HG02759 (cell line): ENCODE measurements at regions not wholly inside any gene's neighbourhood (a gene's known extent, or its start where the extent isn't known, plus 50 kb on each side); places are given as distances from the start of the nearest gene placed in this dataset.
"Not testable (repeated sequence)": the region's sequence is repeated elsewhere in the genome, so short reads cannot be mapped to it uniquely, and the experiment has no call there.

Source experiments
- ATAC-seq: cut with Tn5 transposase; IDR thresholded peaks from one replicate; pipeline ENCODE4 v1.9.1; 2021; ENCODE audit warnings: mild to moderate bottlenecking, moderate library complexity; ENCODE audit not compliant: unreplicated experiment

DNA sequence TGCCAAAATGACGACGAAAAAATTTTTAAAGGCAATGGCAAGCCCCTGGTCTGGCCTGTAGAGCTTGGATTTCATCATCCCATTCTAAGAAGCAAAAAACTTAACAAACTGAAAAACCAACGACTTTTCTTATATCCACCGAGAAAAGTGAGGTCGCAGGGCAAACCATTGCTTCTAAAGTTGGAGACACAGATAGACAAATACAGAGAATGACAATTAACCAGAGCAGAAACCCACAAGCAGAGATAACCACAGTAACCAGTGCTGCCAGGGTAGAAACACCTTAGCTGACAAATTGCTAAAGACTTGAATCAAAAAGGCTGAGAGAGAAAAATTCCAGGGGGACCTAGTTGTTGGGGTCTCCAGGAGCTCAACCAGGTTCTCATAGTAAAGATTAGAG is 386.5 kb upstream of the SGO1 start:
- ATAC-seq = no peak

DNA sequence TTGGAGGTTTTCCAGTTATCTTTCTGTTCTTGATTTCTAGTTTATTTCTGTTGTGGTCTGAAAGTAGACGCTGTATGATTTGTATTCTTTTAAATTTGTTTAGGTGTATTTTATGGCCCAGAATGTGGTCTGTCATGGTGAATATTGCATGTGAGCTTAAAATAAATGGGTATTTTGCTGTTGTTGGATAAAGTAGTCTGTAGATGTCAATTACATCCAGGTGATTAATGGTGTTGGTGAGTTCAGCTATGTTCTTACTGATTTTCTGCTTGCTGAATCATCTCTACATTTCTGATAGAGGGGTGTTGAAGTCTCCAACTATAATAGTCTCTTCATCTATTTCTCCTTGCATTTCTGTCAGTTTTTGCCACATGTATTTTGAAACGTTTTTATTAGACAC is 383.3 kb upstream of the SGO1 start:
- no peak for ATAC-seq

DNA sequence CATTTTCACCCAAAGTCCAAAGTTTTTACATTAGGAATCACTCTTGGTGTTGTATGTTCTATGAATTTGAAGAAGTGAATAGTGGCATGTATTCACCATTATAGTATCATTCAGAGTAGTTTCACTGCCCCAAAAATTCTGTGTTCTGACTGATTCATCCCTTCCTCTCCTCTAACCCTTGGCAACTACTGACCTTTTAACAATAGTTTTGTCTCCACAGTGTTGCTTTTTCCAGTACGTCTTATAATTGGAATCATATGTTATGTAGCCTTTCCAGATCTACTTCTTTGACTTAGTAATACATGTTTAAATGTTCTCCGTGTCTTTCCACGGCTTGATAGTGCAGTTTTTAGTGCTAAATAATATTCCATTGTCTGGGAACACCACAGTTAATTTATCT is 379.0 kb upstream of the SGO1 start:
- ATAC-seq = no peak

DNA sequence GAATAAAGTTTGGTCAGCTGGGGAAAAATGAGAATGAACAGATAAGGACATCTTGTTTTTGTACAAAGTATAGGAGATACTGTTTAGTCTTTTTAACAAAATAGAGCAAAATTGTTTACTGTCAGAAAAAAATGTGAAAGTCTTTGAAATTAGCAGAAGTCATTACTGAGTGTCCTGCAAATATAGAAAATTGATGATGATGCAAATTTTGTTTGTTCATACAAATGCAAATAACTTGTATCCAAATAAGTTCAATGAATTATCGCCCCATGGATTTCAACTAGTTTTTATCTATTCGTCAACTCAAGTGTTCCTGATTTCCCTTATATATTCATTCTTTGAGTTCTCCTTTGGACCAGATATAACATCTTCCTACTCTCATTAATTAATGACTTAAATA is 378.0 kb upstream of the SGO1 start:
- no peak for ATAC-seq

DNA sequence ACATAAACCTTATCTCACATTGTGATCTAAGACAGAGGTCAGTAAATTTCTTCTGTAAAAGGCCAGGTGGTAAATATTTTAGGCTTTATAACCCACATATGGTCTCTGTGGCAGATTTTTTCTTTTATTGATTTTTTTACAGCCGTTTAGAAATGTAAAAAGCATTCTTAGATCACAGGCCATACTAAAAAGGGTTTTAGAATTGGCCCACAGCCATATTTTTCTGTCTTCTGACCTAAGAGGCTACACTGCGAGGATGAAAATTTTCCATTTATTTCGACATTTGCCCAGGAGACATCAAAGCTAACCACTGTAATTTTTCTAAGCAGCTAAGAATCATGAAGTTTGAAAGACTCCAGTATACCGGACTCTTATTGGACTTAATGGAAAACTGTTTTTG is 377.2 kb upstream of the SGO1 start:
- ATAC-seq = no peak

DNA sequence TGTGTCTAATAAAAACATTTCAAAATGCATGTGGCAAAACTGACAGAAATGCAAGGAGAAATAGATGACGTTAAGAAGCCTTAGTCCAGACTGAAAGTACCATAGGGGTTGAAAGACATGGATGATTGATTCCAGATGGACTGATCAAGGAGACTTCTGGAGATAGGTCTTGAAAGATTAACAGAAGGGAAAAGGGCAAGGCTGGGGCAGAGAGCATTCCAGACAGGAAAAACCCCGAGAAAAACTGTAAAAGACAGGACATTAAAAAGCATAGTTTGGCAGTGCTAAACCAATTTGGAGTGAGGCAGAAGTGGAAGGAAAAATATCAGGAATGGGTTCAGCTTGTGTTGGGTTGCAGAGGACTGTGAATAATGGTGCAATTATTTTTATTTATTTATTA is 375.2 kb upstream of the SGO1 start:
- no peak for ATAC-seq

DNA sequence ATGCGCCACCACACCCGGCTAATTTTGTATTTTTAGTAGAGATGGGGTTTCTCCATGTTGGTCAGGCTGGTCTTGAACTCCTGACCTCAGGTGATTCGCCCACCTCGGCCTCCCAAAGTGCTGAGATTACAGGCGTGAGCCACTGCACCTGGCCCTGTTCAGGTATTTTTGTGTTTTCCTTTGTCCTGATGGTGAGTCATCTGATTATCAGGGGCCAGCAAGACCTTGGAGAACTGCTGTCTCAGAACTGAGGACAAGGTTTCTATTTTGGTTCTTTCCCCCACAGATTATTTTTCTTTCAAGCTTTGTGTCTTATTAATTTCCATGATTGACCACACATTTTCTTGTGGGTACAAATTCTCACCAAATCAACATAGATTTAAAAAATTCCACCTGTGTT is 374.4 kb upstream of the SGO1 start:
- ATAC-seq = not testable (repeated sequence)

DNA sequence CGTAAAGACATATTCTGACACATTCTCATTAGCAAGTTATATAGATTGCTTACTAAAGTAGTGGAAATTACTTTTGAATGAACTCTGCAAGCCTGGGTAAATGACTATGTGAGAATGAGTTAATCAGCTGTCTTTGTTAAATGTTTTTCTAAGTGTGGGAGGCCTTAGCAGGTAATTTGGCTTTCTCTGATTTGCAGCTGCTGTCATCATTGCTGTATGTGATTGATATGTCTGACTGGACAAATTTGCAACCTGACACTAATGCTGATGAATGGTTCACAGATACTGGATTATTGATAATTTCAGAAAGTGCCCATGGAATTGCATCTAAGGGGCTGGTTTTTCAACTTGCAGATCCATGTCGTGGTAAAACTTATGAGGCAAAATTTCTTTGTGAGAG is 372.2 kb upstream of the SGO1 start:
- no peak for ATAC-seq

DNA sequence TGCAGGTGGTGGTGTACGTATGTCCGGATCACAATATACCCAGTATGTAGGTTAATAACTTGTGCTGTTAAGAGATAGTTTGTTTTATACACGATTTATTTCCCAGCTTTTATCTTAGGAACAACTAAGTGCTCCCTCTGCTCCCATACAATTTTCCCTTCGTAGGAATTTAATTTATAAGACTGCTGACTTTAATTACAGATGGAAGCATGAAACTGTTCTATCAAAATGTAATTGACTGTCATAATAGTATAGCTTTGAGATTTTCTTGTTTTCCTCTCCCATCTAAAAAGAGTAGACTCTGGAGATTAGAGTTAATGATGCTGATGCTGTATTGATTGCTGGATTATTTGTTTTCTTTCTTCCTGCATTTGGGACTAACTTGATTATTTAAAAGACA is 370.7 kb upstream of the SGO1 start:
- no peak for ATAC-seq

DNA sequence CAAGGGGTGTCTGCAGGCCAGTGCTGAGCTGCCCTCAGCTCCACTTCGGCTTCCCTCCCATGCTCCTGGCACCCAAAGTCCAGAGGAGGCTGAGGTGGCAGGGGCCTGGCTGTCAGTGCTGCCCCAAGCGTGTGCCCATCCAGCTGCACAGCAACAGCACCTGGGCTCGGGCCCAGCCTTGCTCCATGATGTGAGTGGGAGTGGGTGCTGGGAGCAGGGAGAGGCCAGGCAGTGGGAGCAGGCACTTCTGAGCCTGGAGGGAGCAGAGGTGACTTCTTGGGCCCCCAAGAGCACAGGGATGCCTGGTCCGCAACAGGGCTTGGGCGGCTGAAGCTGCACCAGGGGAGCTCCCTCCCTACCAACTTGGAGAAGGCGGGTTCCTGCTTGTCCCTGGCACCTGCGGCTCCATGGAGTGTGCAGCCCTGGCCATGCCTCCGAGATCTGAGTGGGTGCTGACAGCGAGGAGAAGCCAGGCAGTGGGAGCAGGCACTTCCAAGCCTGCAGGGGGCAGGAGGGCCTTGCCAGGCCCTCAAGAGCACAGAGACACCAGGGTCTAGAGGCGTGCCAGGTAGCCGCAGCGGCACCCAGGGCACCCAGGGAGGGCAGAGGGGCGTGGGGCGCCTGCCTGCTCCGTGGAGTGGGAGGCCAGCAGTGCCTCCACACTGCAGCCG is 366.7 kb upstream of the SGO1 start:
- no peak for ATAC-seq

DNA sequence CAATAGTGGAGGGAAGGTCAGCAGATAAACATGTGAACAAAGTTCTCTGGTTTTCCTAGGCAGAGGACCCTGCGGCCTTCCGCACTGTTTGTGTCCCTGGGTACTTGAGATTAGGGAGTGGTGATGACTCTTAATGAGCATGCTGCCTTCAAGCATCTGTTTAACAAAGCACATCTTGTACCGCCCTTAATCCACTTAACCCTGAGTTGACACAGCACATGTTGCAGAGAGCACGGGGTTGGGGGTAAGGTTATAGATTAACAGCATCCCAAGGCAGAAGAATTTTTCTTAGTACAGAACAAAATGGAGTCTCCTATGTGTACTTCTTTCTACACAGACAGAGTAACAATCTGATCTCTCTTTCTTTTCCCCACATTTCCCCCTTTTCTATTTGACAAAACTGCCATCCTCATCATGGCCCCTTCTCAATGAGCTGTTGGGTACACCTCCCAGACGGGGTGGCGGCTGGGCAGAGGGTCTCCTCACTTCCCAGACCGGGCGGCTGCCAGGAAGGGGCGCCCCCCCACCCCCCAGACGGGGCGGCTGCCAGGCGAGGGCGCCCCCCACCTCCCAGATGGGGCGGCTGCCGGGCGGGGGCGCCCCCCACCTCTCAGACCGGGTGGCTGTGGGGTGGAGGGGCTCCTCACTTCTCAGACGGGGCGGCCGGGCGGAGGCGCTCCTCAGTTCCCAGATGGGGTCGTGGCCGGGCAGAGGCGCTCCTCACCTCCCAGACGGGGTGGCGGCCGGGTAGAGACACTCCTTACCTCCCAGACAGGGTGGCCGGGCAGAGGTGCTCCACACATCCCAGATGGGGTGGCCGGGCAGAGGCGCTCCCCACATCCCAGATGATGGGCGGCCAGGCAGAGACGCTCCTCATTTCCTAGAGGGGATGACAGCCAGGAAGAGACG is 361.6 kb upstream of the SGO1 start:
- ATAC-seq = not testable (repeated sequence)

DNA sequence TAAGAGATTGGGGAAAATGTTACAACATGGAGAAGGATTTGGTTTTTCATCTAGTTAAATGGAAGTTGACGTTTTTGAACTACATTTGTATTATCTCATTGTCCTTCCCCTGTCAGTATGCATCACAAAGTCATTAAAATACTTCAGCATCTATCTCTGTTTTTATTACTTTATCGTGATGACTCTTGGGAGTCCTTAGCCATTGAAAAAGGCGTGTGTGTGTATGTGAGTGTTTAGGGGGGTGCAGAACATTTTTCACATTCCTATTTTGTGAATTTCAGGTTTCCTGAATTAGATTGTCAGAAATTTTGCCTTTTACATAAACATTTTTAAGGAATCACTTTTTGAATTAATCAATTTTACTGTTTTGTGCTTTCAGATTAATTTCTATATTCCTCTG is 360.6 kb upstream of the SGO1 start:
- ATAC-seq = no peak

DNA sequence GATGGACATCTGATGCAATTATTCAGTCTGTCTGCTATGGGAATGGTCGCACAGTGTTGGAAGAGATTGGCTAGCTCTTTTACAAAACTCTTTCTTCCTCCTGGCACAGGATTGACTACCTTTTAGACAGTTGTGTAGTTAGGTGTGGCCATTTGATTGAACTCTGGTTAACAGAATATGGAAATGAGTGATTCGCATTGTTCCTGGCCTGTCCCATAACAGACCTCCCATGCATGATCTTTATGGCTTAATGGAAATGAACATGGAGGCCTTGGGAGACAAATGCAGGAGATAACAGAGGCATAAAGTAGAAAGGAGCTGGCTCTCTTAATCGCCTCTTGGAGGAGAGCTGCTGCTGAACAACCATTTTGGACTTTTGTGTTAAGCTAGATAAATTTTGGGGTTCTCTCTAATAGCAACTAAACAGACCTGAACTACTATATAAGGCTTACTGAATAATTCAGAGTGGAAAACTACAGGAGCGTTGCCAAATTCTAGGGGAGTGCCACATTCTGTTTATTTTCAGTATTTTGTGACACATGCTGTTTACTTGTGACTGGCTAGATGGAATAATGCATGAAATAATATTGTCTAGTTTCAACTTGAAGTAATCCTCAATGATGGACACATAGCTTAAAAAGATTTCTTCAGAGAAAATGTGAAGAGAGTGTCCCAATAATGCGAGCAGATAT is 357.7 kb upstream of the SGO1 start:
- no peak for ATAC-seq

DNA sequence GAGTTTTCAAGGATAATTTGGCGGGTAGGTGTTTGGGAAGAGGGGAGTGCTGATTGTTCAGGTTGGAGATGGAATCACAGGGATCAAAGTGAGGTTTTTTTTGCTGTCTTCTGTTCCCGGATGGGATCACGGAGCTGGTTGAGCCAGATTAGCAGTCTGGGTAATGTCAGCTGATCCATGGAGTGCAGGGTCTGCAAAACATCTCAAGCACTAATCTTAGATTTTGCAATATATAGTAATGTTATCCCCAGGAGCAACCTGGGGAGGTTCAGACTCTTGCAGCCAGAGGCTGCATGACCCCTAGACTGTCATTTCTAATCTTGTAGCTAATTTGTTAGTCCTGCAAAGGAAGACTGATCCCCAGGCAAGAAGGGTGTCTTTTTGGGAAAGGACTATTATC is 354.1 kb upstream of the SGO1 start:
- no peak for ATAC-seq

DNA sequence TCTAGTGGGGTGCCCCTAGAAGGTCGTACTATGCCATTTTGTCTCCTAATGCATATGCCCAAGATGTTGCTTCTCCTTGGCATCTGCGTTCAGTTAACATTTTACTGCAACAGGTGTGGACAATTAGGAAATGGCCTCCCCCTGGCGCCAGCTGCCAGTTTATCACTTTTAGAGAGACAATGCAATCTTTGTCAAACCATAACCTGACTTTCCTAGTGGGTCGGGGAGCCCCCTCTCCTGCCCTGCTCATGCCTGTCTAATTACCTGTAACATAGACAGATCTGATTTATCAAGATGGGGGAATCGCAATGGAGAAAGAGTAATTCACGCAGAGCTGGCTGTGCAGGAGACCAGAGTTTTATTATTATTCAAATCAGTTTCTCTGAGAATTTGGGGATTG is 353.7 kb upstream of the SGO1 start:
- ATAC-seq = no peak

DNA sequence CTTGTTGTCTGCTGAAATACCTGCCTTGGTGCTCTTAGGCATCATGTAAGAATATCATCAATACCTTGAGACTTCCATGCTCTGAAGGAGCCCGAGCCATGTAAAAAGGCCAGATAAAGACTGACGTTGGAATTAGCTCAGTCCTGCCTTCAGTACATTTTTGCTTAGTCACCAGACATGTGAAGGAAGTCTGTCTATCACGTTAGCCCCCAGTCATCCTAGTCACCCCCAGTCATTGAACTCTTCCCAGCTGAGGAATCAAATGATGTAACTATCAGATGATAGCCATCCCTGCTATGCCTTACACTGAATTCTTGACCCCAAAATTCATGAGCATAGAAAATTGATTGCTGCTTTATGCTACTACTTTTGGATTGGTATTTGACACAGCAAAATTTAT is 351.2 kb upstream of the SGO1 start:
- no peak for ATAC-seq

DNA sequence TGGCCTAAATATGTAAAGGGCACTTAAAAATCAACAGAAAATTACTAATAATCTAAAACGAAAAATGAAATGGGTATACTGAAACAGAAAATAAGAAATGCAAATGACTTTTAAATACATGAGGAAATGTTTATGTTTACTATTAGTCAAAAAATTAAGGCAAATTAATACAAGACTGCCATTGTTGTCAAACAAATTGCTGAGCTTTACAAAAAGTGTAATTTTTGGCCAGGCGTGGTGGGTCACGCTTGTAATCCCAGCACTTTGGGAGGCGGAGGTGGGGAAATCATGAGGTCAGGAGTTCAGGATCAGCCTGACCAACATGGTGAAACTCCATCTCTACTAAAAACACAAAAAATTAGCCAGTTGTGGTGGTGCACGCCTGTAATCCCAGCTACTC is 343.9 kb upstream of the SGO1 start:
- no peak for ATAC-seq

DNA sequence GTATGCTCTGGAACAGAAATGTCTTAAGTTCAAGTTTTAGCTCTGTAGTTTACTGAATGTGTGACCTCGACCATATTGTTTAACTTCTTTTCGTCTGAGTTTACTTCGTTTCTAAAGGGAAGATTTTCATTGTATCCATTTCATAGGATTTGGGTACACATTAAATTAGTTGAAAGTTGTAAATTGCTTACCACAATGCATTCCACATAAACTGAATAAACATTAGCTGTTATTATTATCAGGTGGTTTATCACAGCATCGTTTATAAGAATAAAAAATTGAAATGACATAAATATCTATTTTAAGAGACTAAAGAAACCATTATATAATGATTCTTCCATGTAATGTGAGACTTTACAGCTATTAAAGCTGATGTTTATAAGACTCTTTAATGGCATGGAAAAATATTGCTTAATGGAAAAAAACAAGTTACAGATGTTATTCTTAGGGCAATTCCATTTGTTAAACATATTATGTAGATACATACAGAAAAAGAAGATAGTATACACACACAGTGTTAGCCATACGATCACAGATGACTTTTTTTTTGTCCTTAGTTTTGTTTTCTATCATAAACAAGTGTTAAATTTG is 342.3 kb upstream of the SGO1 start:
- ATAC-seq = no peak

DNA sequence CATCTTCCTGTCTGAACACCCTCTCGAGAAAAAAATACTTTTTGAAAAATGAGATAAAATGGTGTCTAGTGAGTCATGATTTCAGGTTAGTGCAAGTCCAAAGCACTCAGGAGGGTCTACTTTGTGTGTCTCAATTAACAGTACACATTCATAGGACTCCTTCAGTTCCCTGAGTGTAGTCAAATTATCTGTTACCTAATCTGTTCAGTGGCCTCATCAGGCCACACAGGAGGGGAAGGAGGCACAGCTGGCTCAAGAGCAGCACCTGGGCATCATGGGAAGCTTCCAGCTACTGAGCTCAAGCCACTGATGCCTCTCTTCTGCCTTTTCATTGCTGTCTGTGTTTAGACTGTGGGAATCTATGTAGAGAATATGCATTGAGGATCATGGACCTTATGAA is 341.4 kb upstream of the SGO1 start:
- no peak for ATAC-seq

DNA sequence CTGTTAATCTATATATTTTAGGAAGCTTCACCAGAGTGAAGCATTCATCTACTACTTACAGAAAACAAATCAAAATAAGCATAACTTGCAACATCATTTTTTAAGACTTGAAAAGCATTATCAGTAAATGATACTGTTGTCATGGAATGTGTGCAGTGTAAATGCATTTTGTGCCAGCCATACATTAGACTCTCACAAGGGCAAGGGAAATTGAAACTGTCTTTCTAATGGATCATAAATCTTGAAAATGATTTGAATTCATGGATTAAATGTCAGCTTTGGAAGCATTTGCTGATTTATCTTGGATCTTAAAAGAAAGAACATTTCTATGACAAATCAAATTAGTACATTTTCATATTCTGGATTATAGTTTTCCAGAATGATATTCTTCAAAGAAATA is 338.3 kb upstream of the SGO1 start:
- no peak for ATAC-seq

DNA sequence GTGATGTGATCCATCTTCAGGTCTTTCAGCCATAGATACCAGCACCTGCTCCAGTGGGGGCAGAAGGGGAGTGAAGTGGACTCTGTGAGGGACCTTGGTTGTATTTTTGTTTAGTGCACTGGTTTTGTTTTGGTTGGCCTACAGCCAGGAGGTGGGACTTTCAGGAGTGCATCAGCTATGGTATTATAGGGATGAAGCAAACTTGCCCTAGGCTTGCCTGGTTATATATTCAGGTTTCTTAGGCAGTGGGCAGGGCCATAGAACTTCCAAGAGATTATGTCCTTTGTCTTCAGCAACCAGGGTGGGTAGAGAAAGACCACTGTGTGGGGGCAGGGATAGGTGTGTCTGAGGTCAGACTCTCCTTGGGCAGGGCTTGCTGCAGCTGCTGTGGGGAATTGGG is 337.3 kb upstream of the SGO1 start:
- ATAC-seq = no peak

DNA sequence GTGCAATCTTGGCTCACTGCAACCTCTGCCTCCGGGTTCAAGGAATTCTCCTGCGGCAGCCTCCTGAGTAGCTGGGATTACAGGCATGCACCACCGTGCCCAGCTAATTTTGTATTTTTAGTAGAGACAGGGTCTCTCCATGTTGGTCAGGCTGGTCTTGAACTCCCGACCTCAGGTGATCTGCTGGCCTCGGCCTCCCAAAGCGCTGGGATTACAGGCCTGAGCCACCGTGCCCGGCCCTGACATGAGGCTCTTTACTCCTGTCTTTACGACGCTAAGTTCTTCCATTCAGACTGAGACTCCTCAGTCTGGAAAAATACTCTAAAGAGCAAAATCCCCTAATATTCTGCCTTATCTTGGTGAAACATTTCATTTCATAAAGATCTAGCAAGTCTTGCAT is 331.3 kb upstream of the SGO1 start:
- not testable (repeated sequence) for ATAC-seq
